HT1080 (cell line): ENCODE measurements at regions not wholly inside any gene's neighbourhood (a gene's known extent, or its start where the extent isn't known, plus 50 kb on each side); places are given as distances from the start of the nearest gene placed in this dataset.
A peak's percentile ranks its signal among the peaks of the same experiment; 100 is the strongest.
"Not testable (repeated sequence)": the region's sequence is repeated elsewhere in the genome, so short reads cannot be mapped to it uniquely, and the experiment has no call there.

Experiments
- DNase-seq: peaks from one replicate; pipeline ENCODE4 v3.0.0-alpha.2; 2015; ENCODE audit warnings: low read depth

- not testable (repeated sequence) for DNase-seq
These were observed 454.0 kb upstream of the GRM7 start for GRCh38 chr3:6406923-6407322.

DNA sequence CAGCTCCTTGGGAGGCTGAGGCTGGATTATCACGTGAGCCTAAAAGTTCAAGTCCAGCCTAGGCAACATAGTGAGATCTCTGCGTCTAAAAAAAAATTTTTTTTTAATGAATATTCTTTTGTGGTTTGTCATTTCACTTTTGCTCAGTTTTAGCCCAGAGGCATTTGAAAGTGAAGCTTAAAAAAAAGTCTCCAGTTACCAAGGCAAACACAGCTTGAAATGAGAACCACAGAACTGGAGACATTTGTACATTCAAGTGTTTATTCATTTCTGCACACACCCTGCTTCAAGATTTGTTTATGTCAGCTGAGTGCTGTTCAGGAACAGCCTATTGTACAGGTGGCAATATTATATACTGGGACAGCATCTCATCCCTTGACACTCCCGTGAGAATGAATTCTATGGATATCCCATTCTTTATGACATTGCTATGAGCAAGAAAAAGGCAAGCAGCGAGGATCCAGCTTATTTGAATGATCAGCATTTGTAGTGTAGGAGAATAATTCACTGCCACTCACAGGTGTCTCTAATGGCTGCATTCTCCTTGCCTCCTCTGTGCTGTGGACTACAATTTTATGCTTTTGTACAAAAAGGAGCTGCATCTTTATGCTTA is 444.8 kb upstream of the GRM7 start:
- DNase-seq: no peak

DNA sequence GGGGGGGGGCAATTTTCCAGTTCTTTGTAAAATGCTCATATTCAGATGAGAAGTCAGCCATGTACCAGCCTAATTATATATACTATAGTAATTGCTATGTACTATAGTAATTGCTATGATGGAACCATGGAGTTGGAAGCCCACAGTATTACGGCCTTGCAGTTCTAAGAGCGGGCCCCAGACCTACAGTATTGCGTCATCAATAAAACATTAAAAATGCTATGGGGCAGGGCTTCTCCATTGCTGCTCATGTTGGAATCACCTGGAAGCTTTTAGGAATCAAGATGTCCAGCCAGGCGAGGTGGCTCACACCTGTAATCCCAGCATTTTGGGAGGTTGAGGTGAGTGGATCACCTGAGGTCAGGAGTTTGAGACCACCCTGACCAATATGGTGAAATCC is 443.7 kb upstream of the GRM7 start:
- no peak for DNase-seq

DNA sequence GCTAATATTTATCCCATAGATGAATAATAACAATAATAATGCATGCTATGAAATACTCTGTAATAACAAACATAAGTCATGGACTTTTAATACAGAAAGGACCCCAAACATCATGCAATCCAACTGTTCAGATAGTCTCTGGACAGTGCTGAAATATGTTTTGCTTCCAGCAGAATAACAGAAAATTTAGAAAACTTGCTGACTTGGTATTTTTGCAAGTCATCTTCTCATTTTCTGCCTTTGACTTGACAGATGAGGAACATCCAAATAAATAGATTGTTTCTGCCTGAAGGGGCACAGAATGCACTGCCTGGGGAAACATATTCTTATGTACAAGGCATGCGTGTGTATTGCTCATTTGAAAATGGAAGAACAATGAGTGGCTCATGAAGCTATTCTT is 442.4 kb upstream of the GRM7 start:
- DNase-seq: no peak

DNA sequence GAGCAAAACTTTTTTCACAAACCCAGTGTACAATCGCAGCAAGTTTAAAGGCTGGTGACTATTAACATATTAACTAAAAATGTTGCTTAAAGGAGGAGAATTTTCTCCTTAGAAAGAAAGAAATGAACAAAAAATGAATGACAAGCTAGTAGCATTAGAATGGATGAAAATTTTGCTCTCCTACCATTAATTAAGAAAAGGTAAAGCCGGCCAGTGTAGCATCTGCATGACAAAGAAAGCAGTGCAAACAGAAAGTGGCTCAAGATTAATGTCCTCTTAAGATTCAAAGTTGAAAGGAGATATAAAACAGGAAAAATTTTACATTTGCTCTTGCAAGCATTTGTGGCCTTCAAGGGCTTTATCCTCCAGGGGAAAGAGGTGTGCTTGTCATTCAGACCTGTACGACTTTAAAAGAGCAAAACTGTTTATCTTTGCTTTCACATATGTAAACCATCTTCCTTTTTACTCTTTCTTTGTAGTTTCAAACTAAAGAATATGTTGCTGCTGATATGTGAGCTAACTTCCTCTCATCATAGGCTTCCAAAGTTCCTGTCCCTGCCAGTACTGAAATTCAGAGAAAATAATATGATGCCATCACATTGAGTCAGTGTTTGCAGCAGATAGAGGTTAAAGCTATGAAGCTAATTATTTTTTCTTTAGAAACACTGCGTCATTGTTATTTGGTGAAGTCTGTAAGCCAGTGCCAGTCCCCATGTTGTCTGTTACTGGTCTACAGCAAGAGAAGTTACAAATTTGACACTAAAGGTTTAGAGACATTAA is 439.1 kb upstream of the GRM7 start:
- no peak for DNase-seq

DNA sequence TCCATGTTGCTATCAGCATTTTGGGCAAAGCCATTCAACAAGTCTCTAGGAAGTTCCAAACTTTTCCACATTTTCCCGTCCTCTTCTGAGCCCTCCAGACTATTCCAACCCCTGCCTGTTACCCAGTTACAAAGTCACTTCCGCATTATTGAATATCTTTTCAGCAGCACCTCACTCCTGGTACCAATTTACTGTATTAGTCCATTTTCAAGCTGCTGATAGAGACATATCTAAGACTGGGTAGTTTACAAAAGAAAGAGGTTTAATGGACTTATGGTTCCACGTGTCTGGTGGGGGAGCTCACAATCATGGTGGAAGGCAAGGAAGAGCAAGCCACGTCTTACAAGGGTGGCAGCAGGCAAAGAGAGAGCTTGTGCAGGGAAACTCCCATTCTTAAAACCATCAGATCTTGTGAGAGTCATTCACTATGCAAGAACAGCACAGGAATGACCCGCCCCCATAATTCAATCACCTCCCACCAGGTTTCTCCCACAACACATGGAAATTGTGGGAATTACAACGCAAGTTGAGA is 435.6 kb upstream of the GRM7 start:
- DNase-seq: no peak

GRCh38 chr3:6428276-6428675 is 432.6 kb upstream of the GRM7 start:
- not testable (repeated sequence) for DNase-seq

GRCh38 chr3:6435951-6436350 is 425.0 kb upstream of the GRM7 start:
- no peak for DNase-seq

- no peak for DNase-seq
These were observed 423.3 kb upstream of the GRM7 start for GRCh38 chr3:6437631-6438030.

DNA sequence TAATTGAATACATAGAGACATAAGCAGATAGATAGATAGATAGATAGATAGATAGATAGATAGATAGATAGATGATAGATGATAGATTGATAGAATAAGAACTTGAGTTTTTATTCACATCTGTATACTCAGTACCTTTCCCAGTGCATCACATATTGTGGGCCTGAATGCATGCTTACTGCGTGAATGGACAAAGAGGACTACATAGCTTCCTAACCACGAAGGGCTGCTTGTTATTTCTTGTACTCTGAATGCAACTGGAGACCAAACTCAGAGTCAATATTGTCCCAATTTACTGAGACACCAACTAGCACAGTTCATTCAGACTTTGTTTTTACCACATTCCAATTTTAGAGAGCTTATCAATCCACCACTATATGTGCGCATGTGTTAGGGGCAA is 422.9 kb upstream of the GRM7 start:
- DNase-seq: no peak

DNA sequence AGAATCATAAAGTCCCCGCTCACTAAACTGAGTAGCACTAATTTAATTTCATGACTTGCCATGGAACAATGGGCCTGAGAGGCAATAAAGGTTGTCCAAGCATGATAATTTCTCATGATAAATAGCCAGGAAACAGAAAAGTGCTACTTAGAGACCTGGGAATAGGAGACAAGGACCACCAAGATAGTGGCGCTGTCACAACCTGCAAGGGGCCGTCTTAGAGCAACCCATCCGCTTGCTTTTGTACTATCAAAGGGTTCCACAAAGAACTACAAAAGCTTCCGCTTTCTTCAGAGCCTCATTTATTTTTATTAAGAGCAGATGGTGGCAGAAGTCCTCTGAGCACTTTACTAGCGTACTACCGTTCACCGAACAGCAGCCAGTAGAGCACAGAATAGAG is 421.7 kb upstream of the GRM7 start:
- DNase-seq: no peak

- no peak for DNase-seq
These were observed 421.1 kb upstream of the GRM7 start for GRCh38 chr3:6439824-6440223.

DNA sequence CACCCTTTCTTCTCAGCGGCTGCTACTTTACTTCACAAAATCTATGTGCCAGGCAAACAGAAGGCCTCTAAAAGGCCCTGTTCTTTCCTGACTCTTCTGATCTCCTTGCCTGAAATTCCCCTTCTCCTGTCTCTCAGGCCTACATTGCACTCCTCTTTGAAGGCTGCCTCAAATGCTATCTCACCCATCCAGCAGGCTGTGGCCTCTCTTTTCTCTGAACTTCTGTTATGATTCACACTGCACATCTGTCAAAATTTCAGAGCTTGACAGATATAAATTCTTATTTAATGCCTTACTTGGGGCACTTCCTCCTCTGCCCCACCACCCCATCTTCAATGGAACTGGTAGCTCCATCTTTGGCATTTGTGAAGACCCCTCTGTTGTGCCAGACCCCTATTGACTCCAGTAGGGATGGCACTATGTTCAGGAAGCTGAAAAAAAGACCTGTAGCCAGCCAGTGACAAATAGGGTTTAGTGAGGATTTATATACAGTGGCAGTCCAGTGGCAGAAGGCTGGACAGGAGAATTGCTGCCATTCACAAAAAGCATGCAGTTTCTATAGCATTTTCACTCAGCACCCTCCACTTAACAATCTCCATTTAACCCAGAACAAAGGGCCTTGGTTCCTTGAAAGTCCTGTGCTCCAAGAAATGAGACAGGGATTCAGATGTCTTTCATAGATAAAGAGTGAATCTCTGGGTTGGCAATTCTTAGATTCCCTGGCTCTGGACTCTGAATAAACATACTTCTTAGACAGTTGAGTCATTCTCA is 415.8 kb upstream of the GRM7 start:
- no peak for DNase-seq

DNA sequence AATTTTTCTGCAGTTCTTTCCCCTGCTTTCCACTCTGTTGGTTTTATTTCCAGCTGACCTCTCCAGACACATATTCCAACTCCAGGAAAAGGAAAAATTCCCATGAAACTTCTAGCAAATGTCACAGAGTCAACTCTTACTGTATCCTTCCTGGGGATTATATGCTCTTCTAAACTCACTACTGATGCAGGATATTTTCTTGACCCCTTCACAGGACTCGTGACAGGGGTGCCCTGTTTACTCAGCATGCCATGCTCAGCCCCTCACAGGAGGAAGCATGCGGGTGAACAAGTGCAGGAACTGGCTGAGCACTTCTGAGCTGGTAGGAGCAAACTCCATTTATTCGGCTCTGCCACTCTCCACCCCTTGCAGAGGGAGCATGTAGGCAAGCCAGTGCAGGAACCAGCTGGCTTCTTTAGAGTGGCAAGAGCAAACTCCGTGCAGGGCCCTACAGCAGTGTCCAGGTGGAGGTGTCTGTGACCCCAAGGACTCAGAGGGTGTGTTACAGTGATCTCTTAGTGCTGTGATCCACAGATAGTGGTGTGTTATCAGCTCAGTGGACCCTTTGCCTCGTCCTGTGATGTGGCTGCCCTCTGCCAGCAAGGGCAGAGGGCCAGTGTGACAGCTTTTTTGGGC is 413.6 kb upstream of the GRM7 start:
- no peak for DNase-seq

DNA sequence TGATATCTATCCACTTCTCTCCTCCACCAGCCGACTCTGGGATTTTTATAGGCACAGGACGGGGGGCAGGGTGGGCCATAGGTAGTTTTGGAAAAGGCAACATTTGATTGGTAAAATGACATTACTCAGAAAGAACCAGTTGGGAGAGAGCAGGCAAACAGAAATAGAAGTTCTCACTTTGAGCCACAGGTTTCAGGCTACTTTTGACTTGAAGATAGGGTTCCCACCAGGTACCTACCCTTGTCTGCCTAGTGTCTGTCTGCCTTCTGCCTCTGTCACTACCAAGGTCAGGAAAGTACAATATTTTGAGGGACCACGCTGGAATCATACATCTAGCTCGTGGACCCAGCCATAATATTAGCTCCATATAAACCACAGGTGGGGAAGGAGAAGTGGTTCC is 412.9 kb upstream of the GRM7 start:
- DNase-seq: no peak

- DNase-seq: peak; percentile 90
These were observed 411.8 kb upstream of the GRM7 start for GRCh38 chr3:6449099-6449498.

DNA sequence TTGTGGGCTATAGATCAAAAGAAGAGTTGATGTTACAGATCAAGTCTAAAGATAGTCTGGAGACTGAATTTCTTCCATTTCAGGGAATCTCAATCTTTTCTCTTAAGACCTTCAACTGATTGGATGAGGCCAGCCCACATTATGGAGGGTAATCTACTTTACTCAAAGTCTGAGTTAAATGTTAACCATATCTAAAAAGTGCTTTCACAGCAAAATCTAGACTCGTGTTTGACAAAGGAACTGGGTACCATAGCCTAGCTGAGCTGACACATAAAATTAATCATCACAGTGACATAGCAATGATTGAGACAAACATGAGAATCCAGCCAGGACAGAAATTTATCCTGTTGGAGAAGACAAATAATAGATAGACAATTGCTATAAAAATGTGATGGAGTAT is 407.9 kb upstream of the GRM7 start:
- no peak for DNase-seq

- DNase-seq: no peak
These were observed 405.9 kb upstream of the GRM7 start for GRCh38 chr3:6455031-6455430.

GRCh38 chr3:6467186-6467585 is 393.7 kb upstream of the GRM7 start:
- DNase-seq: no peak

GRCh38 chr3:6468589-6468988 is 392.3 kb upstream of the GRM7 start:
- DNase-seq: no peak

- no peak for DNase-seq
These were observed 389.2 kb upstream of the GRM7 start for GRCh38 chr3:6471744-6472143.
